HG03571 (cell line): ENCODE measurements at regions not wholly inside any gene's neighbourhood (a gene's known extent, or its start where the extent isn't known, plus 50 kb on each side); places are given as distances from the start of the nearest gene placed in this dataset.
"Not testable (repeated sequence)": the region's sequence is repeated elsewhere in the genome, so short reads cannot be mapped to it uniquely, and the experiment has no call there.

Source experiments
- ATAC-seq: cut with Tn5 transposase; IDR thresholded peaks from one replicate; pipeline ENCODE4 v1.9.1; 2021; ENCODE audit not compliant: unreplicated experiment

GRCh38 chr7:152504816-152505215, 69.0 kb upstream of the KMT2C start:
- no peak for ATAC-seq

DNA sequence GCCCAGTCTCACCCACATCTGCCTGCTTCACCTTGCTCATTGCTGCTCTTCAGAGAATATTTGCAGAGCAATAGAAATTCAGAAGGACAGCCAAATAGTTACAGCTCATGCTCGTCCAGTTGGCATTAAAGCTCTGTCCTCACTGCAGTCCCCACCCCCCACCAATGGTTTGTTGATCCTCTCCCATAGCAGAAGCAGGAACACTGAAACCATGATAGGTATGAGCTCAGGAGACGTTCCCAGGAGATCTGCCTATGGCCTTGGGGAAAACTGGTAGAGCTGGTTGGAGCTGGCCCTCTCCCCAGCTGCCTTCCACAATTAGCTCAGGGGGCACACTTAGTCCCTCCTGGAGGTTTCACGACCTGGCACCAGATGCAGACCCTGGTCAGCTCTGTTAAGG, 68.6 kb upstream of the KMT2C start:
- no peak for ATAC-seq

- ATAC-seq: no peak
Measured at GRCh38 chr7:152502813-152503790, 67.3 kb upstream of the KMT2C start.

DNA sequence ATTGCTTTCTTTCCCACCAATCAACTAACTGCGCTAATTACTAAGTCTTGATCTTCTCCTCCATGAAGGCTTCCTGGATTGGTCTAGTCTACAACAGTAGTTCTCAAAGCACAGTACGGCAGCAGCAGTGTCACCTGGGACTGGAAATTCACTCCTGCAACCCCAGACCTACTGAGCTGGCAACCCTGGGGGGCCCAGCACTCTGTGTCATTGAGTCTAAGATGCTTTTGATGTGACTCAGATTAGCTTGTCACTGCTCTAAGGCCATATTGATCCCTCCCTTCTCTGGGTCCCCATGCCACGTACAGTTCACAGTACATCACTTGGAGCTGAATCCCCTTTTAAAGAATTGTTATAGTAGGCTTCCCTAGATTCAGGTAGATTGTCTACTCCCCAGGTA, 65.7 kb upstream of the KMT2C start:
- ATAC-seq: no peak

DNA sequence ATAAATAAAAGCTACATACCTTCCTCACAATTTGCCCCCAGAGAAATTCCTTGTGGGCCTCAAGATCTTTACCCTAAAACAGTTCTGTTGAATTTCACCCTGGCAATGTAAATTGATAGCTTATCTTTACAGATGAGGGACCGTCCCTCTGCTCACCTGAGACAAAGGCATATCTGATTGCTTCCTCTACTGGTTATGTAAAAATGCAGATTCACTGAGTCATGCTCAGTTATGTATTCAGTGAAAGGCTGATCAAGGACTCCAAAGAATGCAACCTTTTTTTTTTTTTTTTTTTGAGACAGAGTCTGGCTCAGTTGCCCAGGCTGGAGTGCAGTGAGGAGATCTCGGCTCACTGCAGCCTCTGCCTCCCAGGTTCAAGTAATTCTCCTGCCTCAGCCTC, 64.2 kb upstream of the KMT2C start:
- not testable (repeated sequence) for ATAC-seq

- ATAC-seq: no peak
Measured at GRCh38 chr7:152495867-152496266, 60.1 kb upstream of the KMT2C start.

DNA sequence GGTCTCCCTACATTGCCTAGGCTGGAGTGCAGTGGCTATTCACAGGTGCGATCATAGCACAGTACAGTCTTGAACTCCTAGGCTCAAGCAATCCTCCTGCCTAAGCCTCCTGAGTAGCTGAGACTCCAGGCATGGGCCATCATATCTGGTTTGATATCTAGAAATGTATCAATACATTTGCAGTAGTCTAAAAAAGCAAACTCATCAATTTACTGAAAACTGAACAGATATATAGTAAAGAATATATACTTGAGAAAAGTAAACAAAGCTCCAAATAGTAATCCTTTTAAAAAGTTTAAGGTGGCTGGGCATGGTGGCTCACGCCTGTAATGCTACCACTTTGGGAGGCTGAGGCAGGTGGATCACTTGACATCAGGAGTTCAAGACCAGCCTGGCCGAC, 57.1 kb upstream of the KMT2C start:
- ATAC-seq: no peak

DNA sequence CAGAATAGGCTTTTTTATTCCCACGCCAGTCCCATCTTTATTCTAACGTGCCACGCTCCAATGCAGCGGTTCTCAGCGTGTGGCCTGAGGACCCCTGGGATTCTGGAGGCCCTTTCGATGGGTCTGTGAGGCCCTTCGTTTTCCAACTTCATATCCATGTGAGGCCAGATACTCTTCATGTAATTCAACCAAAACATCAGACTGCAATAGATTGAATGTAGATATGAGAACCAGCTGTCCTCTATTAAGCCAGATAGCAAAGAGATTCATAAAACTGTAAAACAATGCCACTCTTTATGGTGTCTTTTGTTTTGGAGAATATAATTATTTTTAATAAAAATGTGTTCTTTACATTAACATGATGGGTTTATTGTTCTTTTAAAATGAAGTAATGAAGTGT, 53.2 kb upstream of the KMT2C start:
- ATAC-seq: no peak

DNA sequence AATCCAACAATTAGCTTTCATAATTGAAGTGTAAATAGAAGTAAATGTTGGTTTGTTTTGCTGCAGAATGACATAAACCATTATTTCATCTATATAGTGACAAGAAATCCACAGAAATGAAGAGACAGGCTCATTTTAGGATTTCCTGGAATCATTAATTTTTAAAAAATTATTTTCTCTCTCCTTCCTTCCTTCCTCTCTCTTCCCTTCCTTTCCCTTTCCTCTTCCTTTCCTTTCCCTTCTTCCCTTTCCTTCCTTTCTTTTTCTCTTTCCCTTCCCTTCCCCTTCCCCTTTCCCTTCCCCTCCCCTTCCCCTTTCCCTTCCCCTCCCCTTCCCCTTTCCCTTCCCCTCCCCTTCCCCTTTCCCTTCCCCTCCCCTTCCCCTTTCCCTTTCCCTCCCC, 51.2 kb upstream of the KMT2C start:
- no peak for ATAC-seq

DNA sequence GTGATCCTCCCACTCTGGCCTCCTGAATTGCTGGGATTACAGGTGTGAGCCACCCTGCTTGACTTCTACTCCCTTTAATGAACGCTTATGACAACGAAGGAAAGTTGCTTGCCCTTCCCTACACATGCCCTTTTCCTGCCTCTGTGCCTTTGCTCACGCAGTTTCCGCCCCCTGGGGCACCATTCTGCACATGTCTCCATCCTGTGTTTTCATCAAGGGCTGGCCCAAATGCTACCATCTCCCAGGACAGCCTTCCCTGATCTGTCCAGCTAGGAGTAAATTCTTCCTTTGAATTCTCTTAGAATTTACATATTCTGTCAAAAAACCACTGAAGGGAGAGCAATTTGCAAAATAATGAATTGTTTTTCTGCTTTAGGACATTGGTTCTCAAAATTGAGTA, 50.0 kb upstream of the KMT2C start:
- ATAC-seq: no peak
